Skeletal muscle tissue (tissue), 3 donors: ENCODE measurements at regions not wholly inside any gene's neighbourhood (a gene's known extent, or its start where the extent isn't known, plus 50 kb on each side); places are given as distances from the start of the nearest gene placed in this dataset.
"Not testable (repeated sequence)": the region's sequence is repeated elsewhere in the genome, so short reads cannot be mapped to it uniquely, and the experiment has no call there.

Experiments used
- H3K27ac ChIP-seq: one replicate; pipeline ENCODE4 v1.7.0; 2013; ENCODE audit warnings: mild to moderate bottlenecking, low read depth, low read length, inconsistent platforms
- H3K27me3 ChIP-seq, 3 donors: one replicate each; pipeline ENCODE4 v1.7.0; 2013; ENCODE audit warnings: low read length in 3 of 3; ENCODE audit not compliant: control insufficient read depth in 3 of 3, insufficient read depth in 3 of 3
- H3K36me3 ChIP-seq, 3 donors: one replicate each; pipeline ENCODE4 v1.7.0; 2013; ENCODE audit warnings: low read length in 3 of 3; ENCODE audit not compliant: control insufficient read depth in 3 of 3, insufficient read depth in 3 of 3
- H3K4me1 ChIP-seq, 3 donors: one replicate each; pipeline ENCODE4 v1.7.0; 2013; ENCODE audit warnings: low read length in 3 of 3, mild to moderate bottlenecking in 3 of 3; ENCODE audit not compliant: control insufficient read depth in 3 of 3, insufficient read depth in 3 of 3
- H3K4me3 ChIP-seq, 3 donors: one replicate each; pipeline ENCODE4 v1.7.0; 2013; ENCODE audit warnings: low read length in 3 of 3
- H3K9ac ChIP-seq, 3 donors: one replicate each; pipeline ENCODE4 v1.7.0; 2013; ENCODE audit warnings: low read length in 3 of 3, mild to moderate bottlenecking in 3 of 3, moderate library complexity in 2 of 3, low read depth in 1 of 3
- H3K9me3 ChIP-seq, 3 donors: one replicate each; pipeline ENCODE4 v1.7.0; 2013; ENCODE audit warnings: low read length in 3 of 3; ENCODE audit not compliant: control insufficient read depth in 3 of 3
- donor health status: Osteomylitis.

- not testable (repeated sequence) for H3K9ac ChIP-seq, H3K36me3 ChIP-seq, H3K27me3 ChIP-seq, H3K9me3 ChIP-seq, H3K27ac ChIP-seq, H3K4me3 ChIP-seq, H3K4me1 ChIP-seq
These were observed 148.1 kb downstream of the VSIG4 start for GRCh38 chrX:65891817-65892216.

GRCh38 chrX:65888150-65888549 lies 151.7 kb downstream of the VSIG4 start:
- H3K9ac ChIP-seq, H3K4me3 ChIP-seq, H3K27ac ChIP-seq, H3K9me3 ChIP-seq, H3K4me1 ChIP-seq, H3K36me3 ChIP-seq, H3K27me3 ChIP-seq: not testable (repeated sequence)

- H3K4me3 ChIP-seq, result no peak overlapping the region
- no peak overlapping the region for H3K27ac ChIP-seq
- no peak overlapping the region for H3K9ac ChIP-seq
- H3K9me3 ChIP-seq, result no peaks in the 10 kb centered on the region
- peaks cover 0 to 5% (median 0%) of the 10 kb centered on the region in 3 donors for H3K27me3 ChIP-seq
- no peaks in the 10 kb centered on the region for H3K4me1 ChIP-seq
- H3K36me3 ChIP-seq, result no peaks in the 10 kb centered on the region
These were observed 156.3 kb downstream of the VSIG4 start for GRCh38 chrX:65883556-65883955.

GRCh38 chrX:65879977-65880799 lies 159.7 kb downstream of the VSIG4 start:
- Histone ChIP-seq H3K27me3 (peaks cover 0 to 5% (median 0%) of the 10 kb centered on the region in 3 donors), H3K9me3 (no peaks in the 10 kb centered on the region)

GRCh38 chrX:65878456-65878855 lies 161.4 kb downstream of the VSIG4 start:
- Histone ChIP-seq H3K27me3 (peaks cover 0 to 5% (median 0%) of the 10 kb centered on the region in 3 donors), H3K36me3 (no peaks in the 10 kb centered on the region)

More at GRCh38 chrX:65879977-65880799, 159.7 kb downstream of the VSIG4 start:
- Histone ChIP-seq H3K4me3 (no peak overlapping the region), H3K36me3 (no peaks in the 10 kb centered on the region), H3K9ac (no peak overlapping the region), H3K27ac (no peak overlapping the region), H3K4me1 (no peaks in the 10 kb centered on the region)

GRCh38 chrX:65877953-65878352 lies 161.9 kb downstream of the VSIG4 start:
- no peaks in the 10 kb centered on the region for H3K9me3 ChIP-seq
- no peak overlapping the region for H3K4me3 ChIP-seq
- H3K36me3 ChIP-seq, result no peaks in the 10 kb centered on the region
- peaks cover 0 to 8% (median 0%) of the 10 kb centered on the region in 3 donors for H3K27me3 ChIP-seq
- H3K4me1 ChIP-seq, result no peaks in the 10 kb centered on the region
- no peak overlapping the region for H3K27ac ChIP-seq
- no peak overlapping the region for H3K9ac ChIP-seq

More at GRCh38 chrX:65878456-65878855, 161.4 kb downstream of the VSIG4 start:
- H3K27ac ChIP-seq, result no peak overlapping the region
- no peaks in the 10 kb centered on the region for H3K4me1 ChIP-seq
- H3K9me3 ChIP-seq, result no peaks in the 10 kb centered on the region
- no peak overlapping the region for H3K4me3 ChIP-seq
- no peak overlapping the region for H3K9ac ChIP-seq

- H3K36me3 ChIP-seq, H3K27me3 ChIP-seq, H3K27ac ChIP-seq, H3K4me1 ChIP-seq, H3K9ac ChIP-seq, H3K9me3 ChIP-seq, H3K4me3 ChIP-seq: not testable (repeated sequence)
These were observed 164.3 kb downstream of the VSIG4 start for GRCh38 chrX:65875614-65876013.

GRCh38 chrX:65874765-65875164 lies 165.1 kb downstream of the VSIG4 start:
- no peaks in the 10 kb centered on the region for H3K36me3 ChIP-seq
- H3K4me1 ChIP-seq, result no peaks in the 10 kb centered on the region
- no peaks in the 10 kb centered on the region for H3K9me3 ChIP-seq
- no peak overlapping the region for H3K9ac ChIP-seq
- H3K27me3 ChIP-seq, result peaks cover 0 to 3% (median 0%) of the 10 kb centered on the region in 3 donors
- no peak overlapping the region for H3K27ac ChIP-seq
- no peak overlapping the region for H3K4me3 ChIP-seq

- no peaks in the 10 kb centered on the region for H3K36me3 ChIP-seq
- H3K27me3 ChIP-seq, result peaks cover 0 to 3% (median 0%) of the 10 kb centered on the region in 3 donors
- H3K9ac ChIP-seq, result no peak overlapping the region
- no peak overlapping the region for H3K27ac ChIP-seq
- no peak overlapping the region for H3K4me3 ChIP-seq
- H3K4me1 ChIP-seq, result no peaks in the 10 kb centered on the region
- H3K9me3 ChIP-seq, result no peaks in the 10 kb centered on the region
These were observed 165.8 kb downstream of the VSIG4 start for GRCh38 chrX:65874110-65874509.

- H3K9me3 ChIP-seq, result no peaks in the 10 kb centered on the region
- no peak overlapping the region for H3K4me3 ChIP-seq
- peaks cover 0 to 3% (median 0%) of the 10 kb centered on the region in 3 donors for H3K27me3 ChIP-seq
These were observed 166.5 kb downstream of the VSIG4 start for GRCh38 chrX:65873385-65873784.

More at GRCh38 chrX:65873385-65873784, 166.5 kb downstream of the VSIG4 start:
- Histone ChIP-seq H3K36me3 (no peaks in the 10 kb centered on the region), H3K27ac (no peak overlapping the region), H3K4me1 (no peaks in the 10 kb centered on the region), H3K9ac (no peak overlapping the region)
